ENCODE measurements at regions not wholly inside any gene's neighbourhood (a gene's known extent, or its start where the extent isn't known, plus 50 kb on each side); places are given as distances from the start of the nearest gene placed in this dataset.
"Not testable (repeated sequence)": the region's sequence is repeated elsewhere in the genome, so short reads cannot be mapped to it uniquely, and the experiment has no call there.

GRCh38 chr6:43999628-44000027 lies 127.6 kb downstream of the MRPL14 start:
- no peak for DNase-seq (ENCODE audit: low read depth)

DNA sequence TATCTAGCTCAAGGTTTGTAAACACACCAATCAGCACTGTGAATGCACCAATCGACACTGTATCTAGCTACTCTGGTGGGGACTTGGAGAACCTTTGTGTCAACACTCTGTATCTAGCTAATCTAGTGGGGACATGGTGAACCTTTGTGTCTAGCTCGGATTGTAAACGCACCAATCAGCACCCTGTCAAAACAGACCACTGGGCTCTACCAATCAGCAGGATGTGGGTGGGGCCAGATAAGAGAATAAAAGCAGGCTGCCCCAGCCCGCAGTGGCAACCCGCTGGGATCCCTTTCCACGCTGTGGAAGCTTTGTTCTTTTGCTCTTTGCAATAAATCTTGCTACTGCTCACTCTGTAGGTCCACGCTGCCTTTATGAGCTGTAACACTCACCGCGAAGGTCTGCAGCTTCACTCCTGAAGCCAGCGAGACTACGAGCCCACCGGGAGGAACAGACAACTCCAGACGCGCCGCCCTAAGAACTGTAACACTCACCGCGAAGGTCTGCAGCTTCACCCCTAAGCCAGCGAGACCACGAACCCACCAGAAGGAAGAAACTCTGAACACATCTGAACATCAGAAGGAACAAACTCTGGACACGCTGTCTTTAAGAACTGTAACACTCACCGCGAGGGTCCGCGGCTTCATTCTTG lies 128.5 kb downstream of the MRPL14 start:
- DNase-seq (ENCODE audit: low read depth): not testable (repeated sequence)

GRCh38 chr6:43997990-43998585 lies 129.2 kb downstream of the MRPL14 start:
- DNase-seq (ENCODE audit: low read depth): not testable (repeated sequence)

DNA sequence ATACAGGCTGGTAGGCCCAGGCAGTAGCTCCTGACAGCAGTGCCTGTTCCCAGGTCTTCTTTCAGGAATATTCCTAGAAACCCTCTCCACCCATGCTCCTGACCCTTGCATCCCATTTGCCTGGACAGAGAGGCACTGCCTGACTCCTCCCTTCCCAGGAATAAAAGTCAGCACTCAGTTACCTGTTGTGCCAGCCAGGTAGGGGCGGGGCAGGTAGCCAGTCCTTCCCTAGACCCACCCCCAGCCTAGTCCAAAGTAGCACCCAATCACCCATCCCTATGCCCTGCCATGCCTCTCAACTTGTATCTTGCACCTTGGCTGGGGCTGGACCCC lies 129.9 kb downstream of the MRPL14 start:
- no peak for DNase-seq (ENCODE audit: low read depth)

- DNase-seq (ENCODE audit: low read depth): no peak
Observed at GRCh38 chr6:43996618-43997344, 130.5 kb downstream of the MRPL14 start.

DNA sequence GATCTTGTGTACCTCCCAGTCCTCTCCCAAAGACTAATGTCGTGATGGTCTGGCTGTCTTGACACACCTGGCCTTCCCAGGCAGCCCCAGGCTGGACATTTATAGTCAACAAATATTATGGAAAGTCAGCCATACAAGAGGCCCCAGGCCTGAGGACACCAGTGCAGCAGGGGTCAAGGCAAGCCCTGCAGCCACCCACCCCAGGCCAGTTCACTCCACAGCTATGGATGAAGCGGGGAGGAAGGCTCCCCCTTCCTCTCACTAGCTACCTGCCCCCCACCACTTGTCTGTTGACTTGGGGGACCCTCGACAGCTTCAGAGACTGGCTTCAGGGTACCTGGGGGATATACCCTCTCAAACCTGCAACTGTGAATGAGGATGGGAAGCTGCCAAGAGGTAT lies 132.1 kb downstream of the MRPL14 start:
- no peak for DNase-seq (ENCODE audit: low read depth)

GRCh38 chr6:43993881-43994523 lies 133.2 kb downstream of the MRPL14 start:
- DNase-seq (ENCODE audit: low read depth): no peak

GRCh38 chr6:43992783-43993644 lies 134.2 kb downstream of the MRPL14 start:
- no peak for DNase-seq (ENCODE audit: low read depth)

DNA sequence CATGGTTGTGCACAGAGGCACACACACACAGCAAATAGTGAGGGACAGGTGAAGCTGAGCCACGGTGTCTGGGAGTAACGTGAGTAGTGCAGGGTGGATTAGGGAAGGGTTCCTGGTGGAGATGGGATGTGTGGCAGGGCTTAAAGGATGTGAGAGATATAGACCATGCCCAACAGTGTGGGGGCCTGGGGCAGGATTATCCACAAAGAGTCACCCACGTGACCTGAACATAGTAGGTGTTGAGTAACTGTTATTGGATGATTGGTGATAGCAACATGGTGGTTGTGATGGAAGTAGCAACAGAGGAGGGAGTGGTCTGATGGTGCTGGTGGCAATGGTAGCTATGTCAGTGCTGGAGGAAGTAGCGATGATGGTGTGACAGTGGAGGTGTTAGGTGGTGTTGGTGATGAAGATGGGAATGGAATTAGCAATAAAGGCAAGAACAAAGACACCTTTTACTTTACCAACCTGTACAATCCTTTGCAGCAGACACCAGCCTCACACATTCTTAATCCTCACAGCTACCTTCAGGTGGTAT lies 135.1 kb downstream of the MRPL14 start:
- DNase-seq (ENCODE audit: low read depth): no peak

- peak; percentile 58 for DNase-seq (ENCODE audit: low read depth)
Observed at GRCh38 chr6:43990627-43991619, 136.3 kb downstream of the MRPL14 start.

GRCh38 chr6:43990275-43990626 lies 137.0 kb downstream of the MRPL14 start:
- DNase-seq (ENCODE audit: low read depth): peak; percentile 59

- DNase-seq (ENCODE audit: low read depth): no peak
Observed at GRCh38 chr6:43989581-43990146, 137.6 kb downstream of the MRPL14 start.

DNA sequence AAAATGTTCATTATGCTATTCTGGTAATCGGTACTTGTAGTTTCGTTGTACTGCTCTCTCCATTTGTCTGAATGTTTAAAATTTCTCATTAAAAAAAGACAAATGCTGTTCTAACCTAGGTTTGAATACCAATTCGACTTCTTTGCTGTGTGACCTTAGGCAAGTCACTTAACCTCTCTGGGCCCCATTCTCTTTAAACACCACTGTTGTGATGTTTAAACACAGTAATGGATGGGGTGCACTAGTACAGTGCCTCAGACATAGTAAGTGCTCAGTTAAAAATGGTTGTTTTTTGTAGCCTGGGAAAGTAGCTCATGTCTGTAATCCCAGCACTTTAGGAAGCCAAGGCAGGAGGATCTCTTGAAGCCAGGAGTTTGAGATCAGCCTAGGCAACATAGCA lies 138.5 kb downstream of the MRPL14 start:
- DNase-seq (ENCODE audit: low read depth): no peak

GRCh38 chr6:43987838-43988439 lies 139.3 kb downstream of the MRPL14 start:
- DNase-seq (ENCODE audit: low read depth): no peak

- no peak for DNase-seq (ENCODE audit: low read depth)
Observed at GRCh38 chr6:43986177-43986825, 141.0 kb downstream of the MRPL14 start.

GRCh38 chr6:43985329-43985728 lies 141.9 kb downstream of the MRPL14 start:
- DNase-seq (ENCODE audit: low read depth): no peak

DNA sequence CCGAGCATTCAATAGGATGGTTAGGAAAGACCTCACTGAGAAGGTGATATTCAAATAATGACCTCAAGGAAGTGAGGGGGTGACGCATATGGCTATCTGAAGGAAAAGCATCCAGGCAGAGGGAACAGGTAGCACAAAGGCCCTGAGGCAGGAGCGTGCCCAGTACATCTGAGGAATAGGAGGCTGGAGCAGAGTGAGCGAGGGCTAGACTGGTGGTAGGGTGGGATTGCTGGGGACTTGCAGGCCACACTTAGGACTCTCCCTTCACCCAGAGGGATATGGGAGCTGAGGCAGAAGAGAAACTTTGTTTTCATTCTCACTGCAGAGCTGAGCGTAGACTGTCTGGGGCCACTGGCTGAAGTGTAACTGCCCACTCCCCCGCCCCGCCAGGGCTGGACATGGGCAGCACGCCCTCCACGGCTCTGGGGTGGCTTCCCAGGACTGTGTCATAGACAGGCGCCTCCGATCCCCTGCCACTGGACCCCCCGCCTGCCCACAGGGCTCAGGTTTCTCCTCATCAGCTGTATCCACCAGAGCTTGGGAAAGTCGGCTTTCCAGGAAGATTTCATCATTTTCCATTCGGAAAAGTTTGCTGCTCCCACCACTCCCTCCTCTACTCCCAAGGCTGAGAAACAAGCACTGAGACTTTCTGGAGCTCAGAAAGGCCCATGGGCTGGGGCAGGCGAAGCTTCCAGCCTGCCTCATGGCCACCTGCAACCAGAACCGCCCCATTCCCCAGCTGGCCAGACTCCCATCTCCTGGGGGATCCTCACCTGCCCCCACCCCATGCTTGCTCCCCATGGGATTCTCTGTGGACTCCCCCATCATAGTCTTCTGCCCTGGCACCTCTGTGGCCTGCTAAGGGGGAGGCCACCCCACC lies 142.6 kb downstream of the MRPL14 start:
- no peak for DNase-seq (ENCODE audit: low read depth)

GRCh38 chr6:43983632-43984031 lies 143.6 kb downstream of the MRPL14 start:
- no peak for DNase-seq (ENCODE audit: low read depth)
